ENCODE measurements at regions not wholly inside any gene's neighbourhood (a gene's known extent, or its start where the extent isn't known, plus 50 kb on each side); places are given as distances from the start of the nearest gene placed in this dataset.

- TF ChIP-seq, protein P1, sequence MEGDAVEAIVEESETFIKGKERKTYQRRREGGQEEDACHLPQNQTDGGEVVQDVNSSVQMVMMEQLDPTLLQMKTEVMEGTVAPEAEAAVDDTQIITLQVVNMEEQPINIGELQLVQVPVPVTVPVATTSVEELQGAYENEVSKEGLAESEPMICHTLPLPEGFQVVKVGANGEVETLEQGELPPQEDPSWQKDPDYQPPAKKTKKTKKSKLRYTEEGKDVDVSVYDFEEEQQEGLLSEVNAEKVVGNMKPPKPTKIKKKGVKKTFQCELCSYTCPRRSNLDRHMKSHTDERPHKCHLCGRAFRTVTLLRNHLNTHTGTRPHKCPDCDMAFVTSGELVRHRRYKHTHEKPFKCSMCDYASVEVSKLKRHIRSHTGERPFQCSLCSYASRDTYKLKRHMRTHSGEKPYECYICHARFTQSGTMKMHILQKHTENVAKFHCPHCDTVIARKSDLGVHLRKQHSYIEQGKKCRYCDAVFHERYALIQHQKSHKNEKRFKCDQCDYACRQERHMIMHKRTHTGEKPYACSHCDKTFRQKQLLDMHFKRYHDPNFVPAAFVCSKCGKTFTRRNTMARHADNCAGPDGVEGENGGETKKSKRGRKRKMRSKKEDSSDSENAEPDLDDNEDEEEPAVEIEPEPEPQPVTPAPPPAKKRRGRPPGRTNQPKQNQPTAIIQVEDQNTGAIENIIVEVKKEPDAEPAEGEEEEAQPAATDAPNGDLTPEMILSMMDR (IDR thresholded peaks at IDR 0.05; ENCODE audit: insufficient read depth, low read length, poor library complexity, severe bottlenecking) = no peak
- no peak for TF ChIP-seq EZH2phosphoT487 (conservative IDR thresholded peaks at IDR 0.05; ENCODE audit: low read length)
Observed at GRCh38 chr4:149145803-149146202, 669.8 kb downstream of the IQCM start.
